SKM-1 treated with dmso at 0.1 percent for 144 hours (cell line): ENCODE measurements at regions not wholly inside any gene's neighbourhood (a gene's known extent, or its start where the extent isn't known, plus 50 kb on each side); places are given as distances from the start of the nearest gene placed in this dataset.
A peak's percentile ranks its signal among the peaks of the same experiment; 100 is the strongest.

Source experiments
- DNase-seq: peaks from one replicate; lab custom pipeline; 2025; ENCODE audit not compliant: unreplicated experiment; lab: John Stamatoyannopoulos, UW

DNA sequence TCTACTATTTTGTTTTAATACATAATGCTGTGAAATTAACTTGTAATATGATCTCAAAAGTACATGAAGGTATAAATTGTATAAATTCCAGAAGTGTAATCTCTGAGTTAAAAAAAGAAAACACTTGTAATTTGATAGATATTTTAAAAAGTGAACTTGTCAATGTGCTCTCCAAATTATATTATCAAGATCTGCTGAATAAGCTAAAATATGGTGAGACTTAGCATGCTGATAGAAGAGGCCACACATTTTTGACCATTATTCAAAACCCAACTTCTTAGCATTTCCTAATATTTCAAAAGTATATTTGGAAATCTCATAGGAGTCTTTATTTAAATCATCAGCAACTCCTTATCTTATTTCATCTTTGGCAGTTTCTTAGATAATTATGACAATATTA is 657.1 kb upstream of the BOD1L1 start:
- no peak for DNase-seq

DNA sequence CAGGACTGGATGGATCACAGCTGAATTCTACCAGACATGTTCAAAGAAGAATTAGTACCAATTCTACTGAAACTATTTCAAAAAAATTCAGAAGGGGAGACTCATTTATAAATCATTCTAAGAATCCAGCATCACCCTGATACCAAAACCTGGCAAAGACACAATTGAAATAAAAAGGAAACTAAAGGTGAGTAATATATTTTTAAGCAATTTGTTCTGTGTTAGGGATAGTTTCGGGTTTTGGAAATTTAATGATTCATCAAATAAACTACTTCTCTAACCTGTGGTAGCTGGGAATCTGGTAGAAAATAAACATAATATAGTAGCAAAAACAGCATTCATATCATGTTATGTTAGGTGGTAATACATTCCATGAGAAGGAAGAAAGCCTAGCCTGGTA is 662.2 kb upstream of the BOD1L1 start:
- DNase-seq, result no peak

DNA sequence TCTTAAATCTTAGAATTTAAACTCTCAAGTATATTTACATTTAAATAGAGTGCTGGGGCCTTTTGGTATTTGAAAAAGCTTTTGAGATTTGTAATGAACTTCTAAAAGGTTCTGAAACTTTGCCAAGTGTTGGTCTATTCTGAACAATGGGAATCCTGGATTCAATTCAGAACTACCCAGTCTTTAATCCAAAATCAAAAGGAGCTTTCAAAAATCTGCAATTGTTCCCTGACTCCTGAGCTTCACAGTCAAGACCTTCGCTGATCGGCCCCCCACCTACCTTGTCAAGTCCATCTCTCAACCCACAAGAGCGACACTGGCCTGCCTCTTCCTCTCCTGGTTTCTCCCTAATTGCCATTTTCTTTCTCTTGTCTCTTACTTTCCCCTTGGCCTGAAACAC is 666.1 kb upstream of the BOD1L1 start:
- no peak for DNase-seq

DNA sequence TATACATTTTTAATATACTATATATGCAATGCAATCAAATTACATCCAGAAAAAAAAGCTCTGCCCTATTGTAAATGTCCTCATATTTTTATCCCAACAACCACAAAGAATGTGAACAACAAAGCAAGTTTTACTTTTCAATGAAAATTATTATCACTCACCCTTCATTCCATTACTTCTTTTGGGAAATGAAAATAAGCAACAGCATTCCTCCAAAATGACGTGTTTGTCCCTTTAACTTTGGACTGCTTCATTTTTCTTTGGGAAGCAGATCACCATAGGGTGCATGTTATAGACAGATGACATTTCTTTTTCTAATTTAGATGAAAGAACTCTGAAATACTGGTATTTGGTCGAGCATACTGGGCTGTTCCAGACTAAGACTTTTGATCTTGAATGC is 667.1 kb upstream of the BOD1L1 start:
- DNase-seq, result no peak

DNA sequence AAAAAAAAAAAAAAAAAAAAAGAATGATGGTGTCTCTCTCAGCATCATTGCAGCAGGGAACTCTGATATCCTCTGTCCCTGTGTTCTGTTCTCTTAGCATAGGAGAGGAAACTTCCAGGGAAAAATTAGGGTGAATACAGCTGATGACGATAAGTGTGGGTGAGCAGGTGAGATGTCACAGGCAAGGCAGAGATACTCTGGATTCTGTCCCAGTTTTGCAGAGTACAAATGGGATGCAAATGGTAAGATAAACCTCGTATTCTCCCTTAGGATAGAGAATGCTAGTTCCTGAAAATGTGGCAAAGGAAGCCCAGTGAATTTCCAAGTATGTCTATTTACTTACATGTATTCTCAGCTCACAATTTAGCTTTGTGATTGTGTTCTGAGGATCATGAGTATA is 671.6 kb upstream of the BOD1L1 start:
- DNase-seq, result no peak

- no peak for DNase-seq
Observed at GRCh38 chr4:14302021-14302420, 674.5 kb upstream of the BOD1L1 start.

DNA sequence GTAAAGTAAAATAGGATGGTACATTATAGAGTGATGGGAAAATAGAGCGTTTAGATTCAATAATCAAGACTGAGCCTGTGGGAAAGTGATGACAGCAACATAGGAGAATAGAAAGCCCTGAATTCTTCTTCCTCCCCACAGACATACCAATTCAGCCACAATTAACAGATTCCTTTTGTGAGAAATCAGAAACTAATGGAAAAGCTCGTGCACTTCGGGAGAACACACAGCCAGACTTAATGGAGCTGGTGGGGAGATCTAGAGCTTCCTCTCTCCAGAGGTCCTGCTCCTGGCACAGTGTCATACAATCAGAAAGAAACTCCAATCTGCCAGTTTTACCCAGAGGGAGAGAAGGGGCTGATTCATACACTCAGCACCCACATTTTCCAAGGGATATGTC is 676.3 kb upstream of the BOD1L1 start:
- DNase-seq, result no peak

- DNase-seq, result no peak
Observed at GRCh38 chr4:14308229-14308651, 680.7 kb upstream of the BOD1L1 start.

DNA sequence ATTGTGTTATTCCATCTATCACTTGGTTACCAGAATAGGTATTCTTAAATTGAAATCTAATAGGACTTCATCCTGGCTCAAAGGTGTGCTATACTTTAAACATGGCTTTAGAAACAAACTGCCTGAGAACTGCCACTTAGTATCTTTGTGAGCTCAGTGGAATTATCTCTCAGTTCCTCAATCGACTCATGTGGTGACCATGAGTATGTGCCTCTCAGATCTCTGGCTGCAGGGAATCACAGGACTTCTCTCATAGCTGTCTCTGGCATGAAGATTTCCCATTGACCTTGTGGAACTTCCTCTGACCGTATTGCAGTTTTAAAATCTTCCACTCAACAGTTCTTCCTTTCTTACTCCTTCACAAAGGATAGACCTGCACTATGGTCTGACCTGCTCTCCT is 681.9 kb upstream of the BOD1L1 start:
- no peak for DNase-seq

DNA sequence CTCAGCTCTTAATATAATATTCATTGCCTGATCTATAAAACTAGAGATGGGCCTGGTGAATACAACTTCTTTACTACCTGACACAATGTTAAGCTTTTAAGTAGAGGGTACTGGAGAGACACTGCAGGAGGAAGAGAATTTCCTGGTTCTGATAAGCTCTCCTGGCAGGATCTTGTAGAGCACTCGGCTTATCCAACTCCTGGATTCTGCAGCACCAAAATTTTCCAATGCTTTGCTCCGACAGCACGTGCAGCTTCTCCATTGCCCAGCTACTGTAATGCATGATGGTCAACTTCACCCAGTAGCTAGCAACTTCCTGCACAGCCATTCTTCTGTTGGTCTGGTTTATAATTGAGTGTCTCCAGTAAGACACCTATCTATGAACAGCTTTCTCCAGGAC is 686.2 kb upstream of the BOD1L1 start:
- DNase-seq, result no peak

DNA sequence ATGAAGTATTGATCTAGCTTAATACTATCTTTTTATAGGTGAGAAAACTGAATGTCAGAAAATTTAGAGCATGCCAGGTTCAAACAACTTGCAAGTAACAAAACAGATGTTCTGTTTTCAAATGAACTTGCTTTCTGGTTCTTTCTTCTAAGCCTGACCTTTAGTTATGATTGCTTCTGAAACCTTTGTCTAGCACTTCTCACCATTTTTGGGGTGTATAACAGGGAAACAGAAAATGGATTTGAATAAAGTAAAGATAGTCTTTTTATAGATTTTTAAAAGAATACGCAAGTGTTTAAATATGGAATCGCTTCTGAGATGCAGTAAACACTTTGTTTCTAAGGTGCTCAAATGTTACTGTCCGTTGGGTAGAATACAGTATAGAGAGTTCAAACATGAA is 687.2 kb upstream of the CPEB2 start:
- DNase-seq, result no peak

DNA sequence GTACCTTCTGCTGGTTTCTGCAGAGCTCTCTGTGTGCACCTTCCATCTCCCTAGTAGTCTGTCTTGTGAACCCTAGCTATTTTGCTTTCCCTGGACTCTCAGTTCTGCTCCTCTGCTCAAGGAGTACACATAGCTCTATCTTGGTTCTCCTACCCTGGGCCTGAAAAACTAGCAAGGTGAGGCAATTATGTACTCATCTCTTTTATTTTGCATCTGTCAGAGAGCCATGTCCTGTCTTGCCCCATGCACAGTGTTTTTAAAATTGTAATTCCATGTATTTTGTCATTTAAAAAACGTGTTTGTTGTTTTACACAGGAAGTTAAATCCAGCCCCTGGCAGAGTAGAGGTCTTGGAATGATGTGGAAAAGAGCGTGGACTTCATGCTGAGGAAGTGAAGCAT is 684.9 kb upstream of the CPEB2 start:
- no peak for DNase-seq

- no peak for DNase-seq
Observed at GRCh38 chr4:14318671-14319070, 683.6 kb upstream of the CPEB2 start.

- peak; percentile 10 for DNase-seq
Observed at GRCh38 chr4:14321723-14322122, 680.6 kb upstream of the CPEB2 start.

DNA sequence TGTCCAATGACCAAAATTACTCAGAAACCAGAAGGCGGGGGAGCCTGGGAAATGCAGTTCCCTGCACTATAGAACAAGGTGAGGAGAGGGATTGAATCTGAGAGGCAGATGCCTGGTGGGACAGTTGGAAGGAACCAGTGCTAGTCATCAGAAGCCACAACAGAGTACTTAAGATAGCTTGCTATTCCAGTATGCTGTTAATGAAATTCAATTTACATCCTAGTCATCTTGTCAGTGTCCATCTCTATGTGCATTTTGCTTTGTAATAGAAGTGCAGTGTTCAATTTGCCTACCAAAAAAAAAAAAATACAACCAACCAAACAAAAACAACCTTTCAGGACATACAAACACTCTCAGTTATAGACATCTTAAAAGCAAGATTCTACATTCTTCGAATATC is 679.1 kb upstream of the CPEB2 start:
- DNase-seq, result no peak

DNA sequence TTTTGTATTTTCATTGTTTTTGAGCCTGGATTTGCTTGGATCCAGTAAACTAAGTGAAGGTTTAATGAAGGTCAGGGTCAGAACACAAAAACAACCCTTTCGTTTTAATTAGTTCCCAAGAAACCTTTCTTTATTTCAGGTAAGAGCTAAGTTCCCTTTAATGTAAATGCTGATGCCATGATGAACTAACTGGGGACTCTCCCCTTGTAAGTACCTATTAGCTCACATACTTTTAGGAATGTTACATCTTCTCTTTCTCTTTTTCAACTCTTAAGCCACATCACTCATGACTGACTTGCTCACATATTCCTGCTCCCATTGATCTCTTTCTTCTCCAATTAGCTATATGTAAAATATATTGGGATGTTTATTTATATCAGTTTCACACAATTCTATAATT is 673.1 kb upstream of the CPEB2 start:
- DNase-seq, result no peak

- DNase-seq, result no peak
Observed at GRCh38 chr4:14333616-14334015, 668.7 kb upstream of the CPEB2 start.

DNA sequence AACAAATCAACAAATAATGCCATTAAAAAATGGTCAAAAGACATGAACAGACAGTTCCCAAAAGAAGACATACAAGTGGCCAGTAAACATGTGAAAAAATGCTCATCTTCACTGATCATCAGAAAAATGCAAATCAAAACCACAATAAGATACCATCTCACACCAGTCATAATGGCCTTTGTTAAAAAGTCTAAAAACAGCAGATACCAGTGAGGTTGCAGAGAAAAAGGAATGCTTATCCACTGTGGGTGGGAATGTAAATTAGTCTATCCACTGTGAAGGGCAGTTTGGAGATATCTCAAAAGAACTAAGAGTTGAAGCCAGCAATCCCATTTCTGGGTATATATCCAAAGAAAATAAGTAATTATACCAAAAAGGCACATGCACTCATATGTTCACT is 668.1 kb upstream of the CPEB2 start:
- no peak for DNase-seq

- no peak for DNase-seq
Observed at GRCh38 chr4:14335872-14336271, 666.4 kb upstream of the CPEB2 start.

- DNase-seq, result no peak
Observed at GRCh38 chr4:14336656-14337055, 665.6 kb upstream of the CPEB2 start.

GRCh38 chr4:14337892-14338584 is 664.2 kb upstream of the CPEB2 start:
- no peak for DNase-seq

DNA sequence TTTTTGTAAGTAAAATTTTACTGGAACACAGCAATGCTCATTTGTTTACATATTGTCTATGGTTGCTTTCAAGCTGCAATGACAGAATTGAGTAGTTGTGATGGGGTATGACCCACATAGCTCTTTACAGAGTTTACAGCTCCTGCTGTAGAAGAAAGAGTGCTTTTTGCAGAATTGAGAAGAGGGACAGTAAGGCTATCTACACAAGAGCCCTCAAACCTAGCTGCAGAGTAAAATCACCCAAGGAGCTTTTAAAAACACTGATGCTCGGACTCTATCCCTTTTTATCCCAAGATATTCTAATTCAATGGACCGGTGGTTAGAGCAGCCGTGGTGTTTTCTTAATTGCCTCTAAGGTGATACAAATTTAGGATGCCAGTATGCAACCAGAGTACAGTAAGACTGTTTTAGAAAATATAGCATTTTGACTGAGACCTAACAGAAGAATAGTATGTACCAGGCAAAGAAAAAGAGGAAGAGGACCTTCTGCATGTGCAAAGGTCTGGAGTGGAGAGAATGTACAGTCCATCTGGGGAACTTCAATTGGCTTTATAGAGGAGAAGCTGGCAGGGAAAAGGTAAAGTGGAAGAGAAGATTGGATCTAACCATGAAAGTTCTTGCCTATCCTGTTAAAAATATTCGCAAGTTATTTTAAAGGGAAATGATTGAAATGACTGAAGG is 663.6 kb upstream of the CPEB2 start:
- DNase-seq, result peak; percentile 1

GRCh38 chr4:14339715-14340114 is 662.6 kb upstream of the CPEB2 start:
- DNase-seq, result no peak
